SK-N-SH (cell line): ENCODE measurements at regions not wholly inside any gene's neighbourhood (a gene's known extent, or its start where the extent isn't known, plus 50 kb on each side); places are given as distances from the start of the nearest gene placed in this dataset.
A peak's percentile ranks its signal among the peaks of the same experiment; 100 is the strongest.

ENCODE experiments used
- CTCF ChIA-PET: fragments of 300-600, 350-600 bp; formaldehyde crosslinking; extraction: SDS; loops from one replicate; lab custom pipeline; 2021; lab: Yijun Ruan, JAX
- POLR2A ChIA-PET: fragments of 350-600 bp; sonication (Branson Sonifier 250); formaldehyde crosslinking; extraction: SDS; loops from one replicate; lab custom pipeline; 2020; ENCODE audit warnings: antibody characterized with exemption, inconsistent platforms; lab: Yijun Ruan, JAX
- DNase-seq: peaks from one replicate; pipeline ENCODE4 v3.0.0; 2012
- H2AFZ ChIP-seq: fragments of 200-600 bp; sonication (generic); 2 replicates; pipeline ENCODE4 v1.8.1; 2016; ENCODE audit warnings: antibody characterized with exemption, mild to moderate bottlenecking, low read depth
- H3F3A ChIP-seq: fragments of 200-600 bp; sonication (generic); replicated peaks from 2 replicates; pipeline ENCODE3; 2016; ENCODE audit warnings: antibody characterized with exemption, mild to moderate bottlenecking; ENCODE audit not compliant: insufficient read depth
- H3K27ac ChIP-seq, 2 experiments: fragments of 200-500 bp in 1 of 2; fragments of 200-600 bp in 1 of 2; sonication (Bioruptor generic) in 1 of 2; sonication (generic), shearing (Covaris generic) in 1 of 2; 2 replicates each; pipeline versions ENCODE4 v1.5.1 to v1.6.1; 2014 to 2016; ENCODE audit warnings: low read depth in 2 of 2, inconsistent platforms in 1 of 2, low read length in 1 of 2, mild to moderate bottlenecking in 1 of 2, mixed read lengths in 1 of 2
- H3K27me3 ChIP-seq: fragments of 200-600 bp; sonication (generic), shearing (Covaris generic); 2 replicates; pipeline ENCODE4 v1.6.1; 2016; ENCODE audit warnings: mixed run types; ENCODE audit not compliant: insufficient read depth
- H3K36me3 ChIP-seq, 2 experiments: fragments of 200-500 bp in 1 of 2; fragments of 200-600 bp in 1 of 2; sonication (Bioruptor generic) in 1 of 2; sonication (generic) in 1 of 2; replicated peaks in 1 of 2; 2 replicates each; pipeline versions ENCODE3 to v1.5.1; 2014 to 2016; ENCODE audit warnings: low read length in 1 of 2, mild to moderate bottlenecking in 1 of 2; ENCODE audit not compliant: insufficient read depth in 2 of 2, control insufficient read depth in 1 of 2
- H3K4me1 ChIP-seq, 2 experiments: fragments of 200-500 bp in 1 of 2; fragments of 200-600 bp in 1 of 2; sonication (Bioruptor generic) in 1 of 2; sonication (generic), shearing (Covaris generic) in 1 of 2; 2 replicates each; pipeline versions ENCODE4 v1.5.1 to v1.6.1; 2014 to 2016; ENCODE audit warnings: low read depth in 1 of 2, low read length in 1 of 2, mixed run types in 1 of 2; ENCODE audit not compliant: insufficient read depth in 2 of 2, control insufficient read depth in 1 of 2
- H3K4me2 ChIP-seq: fragments of 200-600 bp; sonication (generic), shearing (Covaris generic); 2 replicates; pipeline ENCODE4 v1.6.1; 2017; ENCODE audit warnings: mixed run types
- H3K4me3 ChIP-seq, 2 experiments: fragments of 200-500 bp in 1 of 2; fragments of 200-600 bp in 1 of 2; sonication (Bioruptor generic) in 1 of 2; sonication (generic), shearing (Covaris generic) in 1 of 2; 2 replicates each; pipeline versions ENCODE4 v1.5.1 to v1.8.1; 2014 to 2016; ENCODE audit warnings: low read depth in 2 of 2, inconsistent platforms in 1 of 2, low read length in 1 of 2, mild to moderate bottlenecking in 1 of 2, mixed read lengths in 1 of 2, moderate library complexity in 1 of 2
- H3K79me2 ChIP-seq: fragments of 200-600 bp; sonication (generic); 2 replicates; pipeline ENCODE4 v1.8.1; 2017; ENCODE audit warnings: mild to moderate bottlenecking; ENCODE audit not compliant: insufficient read depth
- H3K9ac ChIP-seq: fragments of 200-600 bp; sonication (generic); 2 replicates; pipeline ENCODE4 v1.6.1; 2017; ENCODE audit warnings: mixed run types
- H3K9me2 ChIP-seq: fragments of 200-600 bp; sonication (generic); 2 replicates; pipeline ENCODE4 v1.6.1; 2017; ENCODE audit warnings: mixed run types
- H3K9me3 ChIP-seq: fragments of 200-600 bp; sonication (generic); 2 replicates; pipeline ENCODE4 v1.6.1; 2017; ENCODE audit warnings: mixed run types, mild to moderate bottlenecking, moderate library complexity
- H4K20me1 ChIP-seq: fragments of 200-600 bp; sonication (generic); 2 replicates; pipeline ENCODE4 v1.6.1; 2017; ENCODE audit warnings: mild to moderate bottlenecking, mixed run types; ENCODE audit not compliant: insufficient read depth
- EZH2phosphoT487 ChIP-seq: fragments of 200-600 bp; sonication (generic); IDR thresholded peaks from 2 replicates; pipeline ENCODE4 v1.6.1; 2017; ENCODE audit warnings: low read depth, mixed run types, mild to moderate bottlenecking, antibody characterized with exemption, moderate library complexity, borderline replicate concordance
- FOSL2 ChIP-seq: IDR thresholded peaks from 2 replicates; pipeline ENCODE4 v1.4.0; 2012; ENCODE audit warnings: low read depth, mild to moderate bottlenecking, moderate library complexity, borderline replicate concordance
- FOXJ3 ChIP-seq: sonication (generic); formaldehyde crosslinking; IDR thresholded peaks from 2 replicates; pipeline ENCODE4 v1.5.1; 2020; ENCODE audit warnings: mild to moderate bottlenecking, missing genetic modification reagents
- FOXM1 ChIP-seq: IDR thresholded peaks from 2 replicates; pipeline ENCODE4 v1.4.0; 2012; ENCODE audit warnings: low read depth, mild to moderate bottlenecking
- GABPA ChIP-seq: IDR thresholded peaks from 2 replicates; pipeline ENCODE4 v1.4.0; 2012; ENCODE audit warnings: low read depth, mild to moderate bottlenecking
- IRF3 ChIP-seq: fragments of 150-350 bp; IDR thresholded peaks from 2 replicates; pipeline ENCODE4 v1.6.1; 2016; ENCODE audit warnings: mild to moderate bottlenecking, low read depth, low read length
- JUND ChIP-seq: IDR thresholded peaks from 2 replicates; pipeline ENCODE4 v1.4.0; 2012
- MAX ChIP-seq: IDR thresholded peaks from 2 replicates; pipeline ENCODE4 v1.4.0; 2012; ENCODE audit warnings: low read depth
- MEF2A ChIP-seq: IDR thresholded peaks from 2 replicates; pipeline ENCODE4 v1.4.0; 2012; ENCODE audit warnings: low read depth, borderline replicate concordance
- MXI1 ChIP-seq: IDR thresholded peaks from 2 replicates; pipeline ENCODE4 v1.6.1; 2012; ENCODE audit warnings: mild to moderate bottlenecking, low read depth, low read length, improper control_type of control experiment
- NFIC ChIP-seq: IDR thresholded peaks from 2 replicates; pipeline ENCODE4 v1.4.0; 2012; ENCODE audit warnings: borderline replicate concordance
- POLR2AphosphoS5 ChIP-seq: IDR thresholded peaks from 2 replicates; pipeline ENCODE4 v1.6.1; 2012; ENCODE audit warnings: low read depth, low read length
- RFX5 ChIP-seq: IDR thresholded peaks from 2 replicates; pipeline ENCODE4 v1.6.1; 2012; ENCODE audit warnings: mild to moderate bottlenecking, improper control_type of control experiment, low read length
- RXRA ChIP-seq: IDR thresholded peaks from 2 replicates; pipeline ENCODE4 v1.4.0; 2012; ENCODE audit warnings: low read depth, mild to moderate bottlenecking, borderline replicate concordance
- SIN3A ChIP-seq: IDR thresholded peaks from 2 replicates; pipeline ENCODE4 v1.6.1; 2012; ENCODE audit warnings: low read depth, mild to moderate bottlenecking, low read length, moderate library complexity, borderline replicate concordance
- SMC3 ChIP-seq: IDR thresholded peaks from 2 replicates; pipeline ENCODE4 v1.6.1; 2012; ENCODE audit warnings: low read depth, low read length, improper control_type of control experiment
- TCF12 ChIP-seq: IDR thresholded peaks from 2 replicates; pipeline ENCODE4 v1.4.0; 2012
- TEAD4 ChIP-seq: IDR thresholded peaks from 2 replicates; pipeline ENCODE4 v1.4.0; 2012; ENCODE audit warnings: mild to moderate bottlenecking, borderline replicate concordance; ENCODE audit not compliant: insufficient read depth
- YY1 ChIP-seq: IDR thresholded peaks from 2 replicates; pipeline ENCODE4 v1.4.0; 2012; ENCODE audit warnings: low read depth, mild to moderate bottlenecking
- WGBS: methylation state at CpG from one replicate; pipeline ENCODE4 v1.1.6; 2017; ENCODE audit warnings: low lambda C conversion rate; 5-methylcytosine and 5-hydroxymethylcytosine counted together
- TF ChIP-seq, protein P1 (sequence below): IDR thresholded peaks from 2 replicates; pipeline ENCODE4; 2012
- TF ChIP-seq, protein P2 (sequence below): IDR thresholded peaks from 2 replicates; pipeline ENCODE4 v1.4.0; 2012; ENCODE audit warnings: low read depth, borderline replicate concordance
- TF ChIP-seq, protein P3 (sequence below): fragments of 150-350 bp; IDR thresholded peaks from 2 replicates; pipeline ENCODE4 v1.6.1; 2017; ENCODE audit warnings: antibody characterized with exemption, low read length, low read depth, borderline replicate concordance

- H3K4me1 ChIP-seq, result no peaks in the 10 kb centered on the region
- no peaks in the 10 kb centered on the region for H3K79me2 ChIP-seq
- no peaks in the 10 kb centered on the region for H4K20me1 ChIP-seq
- H3K4me3 ChIP-seq, result no peak overlapping the region
- no peak overlapping the region for H3K9ac ChIP-seq
- no peaks in the 10 kb centered on the region for H3F3A ChIP-seq
- CTCF ChIA-PET, result no interaction called here
- TF ChIP-seq NFIC (no peak), FOXM1 (no peak), IRF3 (no peak)
- TF ChIP-seq, protein P1, sequence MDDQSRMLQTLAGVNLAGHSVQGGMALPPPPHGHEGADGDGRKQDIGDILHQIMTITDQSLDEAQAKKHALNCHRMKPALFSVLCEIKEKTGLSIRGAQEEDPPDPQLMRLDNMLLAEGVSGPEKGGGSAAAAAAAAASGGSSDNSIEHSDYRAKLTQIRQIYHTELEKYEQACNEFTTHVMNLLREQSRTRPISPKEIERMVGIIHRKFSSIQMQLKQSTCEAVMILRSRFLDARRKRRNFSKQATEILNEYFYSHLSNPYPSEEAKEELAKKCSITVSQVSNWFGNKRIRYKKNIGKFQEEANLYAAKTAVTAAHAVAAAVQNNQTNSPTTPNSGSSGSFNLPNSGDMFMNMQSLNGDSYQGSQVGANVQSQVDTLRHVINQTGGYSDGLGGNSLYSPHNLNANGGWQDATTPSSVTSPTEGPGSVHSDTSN, result no peak
- TF ChIP-seq, protein P2, sequence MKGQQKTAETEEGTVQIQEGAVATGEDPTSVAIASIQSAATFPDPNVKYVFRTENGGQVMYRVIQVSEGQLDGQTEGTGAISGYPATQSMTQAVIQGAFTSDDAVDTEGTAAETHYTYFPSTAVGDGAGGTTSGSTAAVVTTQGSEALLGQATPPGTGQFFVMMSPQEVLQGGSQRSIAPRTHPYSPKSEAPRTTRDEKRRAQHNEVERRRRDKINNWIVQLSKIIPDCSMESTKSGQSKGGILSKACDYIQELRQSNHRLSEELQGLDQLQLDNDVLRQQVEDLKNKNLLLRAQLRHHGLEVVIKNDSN, result no peak
- TF ChIP-seq, all 33 proteins: peak for 0
- no peak overlapping the region for H3K4me2 ChIP-seq
- DNase-seq, result no peak
- no peaks in the 10 kb centered on the region for H3K9me2 ChIP-seq
- H3K27ac ChIP-seq, result no peak overlapping the region; a peak in 1 of 4 replicates
- no peaks in the 10 kb centered on the region for H3K36me3 ChIP-seq
- H3K9me3 ChIP-seq, result no peaks in the 10 kb centered on the region
- POLR2A ChIA-PET, result no interaction called here
- 17% methylated on average over 8 of the region's 8 CpGs for WGBS
- H3K27me3 ChIP-seq, result no peaks in the 10 kb centered on the region
- H2AFZ ChIP-seq, result 0 out of 2 replicates have a peak overlapping the region, but pooled peaks have one; percentile 1
Measured at GRCh38 chr7:7077945-7078344, 104.4 kb upstream of the C1GALT1 start.

DNA sequence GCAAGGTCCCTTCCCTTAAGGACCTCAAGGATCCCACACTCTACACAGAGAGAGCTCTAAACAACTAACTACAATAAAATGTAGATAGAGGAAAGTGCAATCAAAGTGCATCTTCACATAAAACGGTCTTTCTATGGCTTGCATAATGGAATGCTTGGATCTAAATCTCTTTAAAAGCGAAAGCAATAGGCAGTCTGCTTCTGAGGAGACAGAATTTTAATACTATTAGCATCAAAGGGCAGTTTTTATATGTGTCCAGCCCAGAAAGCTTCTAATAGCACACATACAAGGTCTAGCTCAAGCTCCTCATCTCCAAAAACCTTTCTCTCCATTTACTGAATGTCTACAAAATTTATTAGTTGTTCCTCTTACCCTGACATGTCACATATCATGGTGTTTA, 101.5 kb upstream of the C1GALT1 start:
- H3K4me3 ChIP-seq, result no peak overlapping the region
- no peak for DNase-seq
- no peak for TF ChIP-seq RXRA
- TF ChIP-seq MXI1, result no peak
- TF ChIP-seq SIN3A, result no peak
- no peak for TF ChIP-seq TEAD4
- TF ChIP-seq FOSL2, result no peak
- TF ChIP-seq RFX5, result no peak
- TF ChIP-seq JUND, result no peak
- TF ChIP-seq SMC3, result no peak
- TF ChIP-seq IRF3, result no peak
- TF ChIP-seq GABPA, result no peak
- TF ChIP-seq EZH2phosphoT487, result no peak
- no peak for TF ChIP-seq TCF12
- no peak for TF ChIP-seq FOXM1
- TF ChIP-seq YY1, result no peak
- TF ChIP-seq, protein P3, sequence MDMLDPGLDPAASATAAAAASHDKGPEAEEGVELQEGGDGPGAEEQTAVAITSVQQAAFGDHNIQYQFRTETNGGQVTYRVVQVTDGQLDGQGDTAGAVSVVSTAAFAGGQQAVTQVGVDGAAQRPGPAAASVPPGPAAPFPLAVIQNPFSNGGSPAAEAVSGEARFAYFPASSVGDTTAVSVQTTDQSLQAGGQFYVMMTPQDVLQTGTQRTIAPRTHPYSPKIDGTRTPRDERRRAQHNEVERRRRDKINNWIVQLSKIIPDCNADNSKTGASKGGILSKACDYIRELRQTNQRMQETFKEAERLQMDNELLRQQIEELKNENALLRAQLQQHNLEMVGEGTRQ, result no peak
- TF ChIP-seq MEF2A, result no peak
- TF ChIP-seq POLR2AphosphoS5, result no peak
- TF ChIP-seq MAX, result no peak
- TF ChIP-seq FOXJ3 (CRISPR knock-in tag), result no peak
- no peak overlapping the region for H3K4me2 ChIP-seq
- H3K27me3 ChIP-seq, result no peaks in the 10 kb centered on the region
- H3K9me3 ChIP-seq, result no peaks in the 10 kb centered on the region
- no peaks in the 10 kb centered on the region for H3K36me3 ChIP-seq
- H3K9me2 ChIP-seq, result no peaks in the 10 kb centered on the region
- H4K20me1 ChIP-seq, result no peaks in the 10 kb centered on the region
- H3F3A ChIP-seq, result no peaks in the 10 kb centered on the region
- WGBS, result 4% methylated on average over 2 of the region's 2 CpGs
- no peaks in the 10 kb centered on the region for H3K79me2 ChIP-seq
- H3K9ac ChIP-seq, result no peak overlapping the region
- no peaks in the 10 kb centered on the region for H3K4me1 ChIP-seq
- no peak overlapping the region for H2AFZ ChIP-seq
- ChIA-PET POLR2A (no interaction called here), CTCF (interaction anchor here (3.8 kb wide), 1 partner anchor 23 kb away, joined by 23 read pairs; no protein-coding TSS in a partner anchor)
- no peak overlapping the region for H3K27ac ChIP-seq
